Eye (tissue), 1 donor: ENCODE measurements at regions not wholly inside any gene's neighbourhood (a gene's known extent, or its start where the extent isn't known, plus 50 kb on each side); places are given as distances from the start of the nearest gene placed in this dataset.

Source experiments
- DNase-seq: peaks from one replicate; pipeline ENCODE4 v3.0.0-alpha.2; 2015

DNA sequence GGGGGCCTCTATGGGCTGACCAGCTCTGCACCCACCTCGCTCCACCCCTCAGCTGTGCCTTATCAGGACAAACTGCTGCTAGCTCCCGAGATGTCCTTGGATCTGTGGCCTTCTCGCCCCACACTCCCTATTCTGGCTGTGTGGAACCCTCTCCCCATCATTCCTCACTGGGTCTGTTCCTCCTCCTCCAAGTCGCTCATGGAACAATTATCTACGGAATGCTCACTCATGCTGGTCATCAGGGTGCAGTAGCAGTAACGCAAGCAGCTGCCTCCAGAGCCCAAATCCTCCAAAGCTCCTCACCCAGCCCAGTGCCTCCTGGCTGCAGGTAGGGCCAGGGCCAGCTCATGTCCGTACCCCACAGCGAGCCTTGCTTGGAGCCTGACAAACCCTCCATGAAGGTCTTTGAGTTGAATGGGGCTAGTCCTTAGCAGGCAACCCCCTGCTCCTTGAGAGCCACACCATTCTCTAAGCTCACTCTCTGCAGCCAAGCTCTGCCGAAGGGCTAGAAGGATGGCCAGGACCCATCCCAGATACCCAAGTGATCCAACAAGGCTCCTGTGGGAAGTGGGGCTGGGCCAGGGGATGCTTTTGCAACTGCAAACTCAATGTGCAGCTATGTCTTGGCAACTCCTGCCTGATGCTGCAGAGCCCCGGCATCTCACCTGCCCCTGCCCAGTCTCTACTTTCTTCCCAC lies 977.8 kb downstream of the TBC1D22A start:
- DNase-seq = no peak

GRCh38 chr22:47739291-47740015 lies 977.0 kb downstream of the TBC1D22A start:
- DNase-seq = peak; percentile 37

- no peak for DNase-seq
Measured at GRCh38 chr22:47738472-47739013, 976.1 kb downstream of the TBC1D22A start.

DNA sequence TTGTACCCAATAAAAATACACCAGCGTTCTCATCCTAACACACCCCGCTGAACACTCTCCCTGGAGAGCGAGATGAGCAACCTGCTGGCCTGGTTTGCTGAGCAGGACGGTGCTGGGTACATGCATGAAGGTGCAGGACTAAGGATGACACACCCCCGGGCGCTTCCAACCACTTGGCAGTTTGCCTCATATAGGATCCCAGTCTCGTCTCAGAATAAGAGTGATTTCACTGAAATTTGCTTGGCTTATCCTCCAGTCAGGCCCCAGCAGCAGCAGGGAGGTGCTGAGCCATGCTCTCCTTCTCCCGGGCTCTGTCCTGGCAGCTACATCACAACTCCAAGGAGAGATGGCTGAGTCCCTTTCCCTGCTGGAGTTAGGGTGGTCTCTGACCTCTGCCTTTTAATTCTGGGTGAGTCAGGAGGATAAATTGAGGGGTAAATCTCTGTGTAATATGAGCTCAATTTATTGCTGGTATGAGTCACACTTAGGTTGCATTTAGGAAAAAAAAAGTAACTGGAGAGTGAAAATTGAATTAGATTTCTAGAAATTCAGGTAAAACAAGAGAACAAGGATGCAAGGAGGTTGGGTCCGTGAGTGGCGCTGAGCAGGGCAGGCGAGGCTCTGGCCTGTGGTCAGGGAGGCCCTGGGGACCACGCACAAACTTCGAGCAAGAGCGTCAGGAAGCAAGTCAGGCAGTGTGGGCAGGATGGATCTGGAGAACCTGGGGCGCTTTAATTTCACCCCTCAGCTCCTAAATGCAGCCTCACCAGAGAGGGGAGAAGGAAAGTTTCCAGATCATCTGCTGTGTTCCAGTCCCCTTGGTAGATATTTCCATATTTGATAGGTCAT lies 974.0 kb downstream of the TBC1D22A start:
- DNase-seq = no peak

DNA sequence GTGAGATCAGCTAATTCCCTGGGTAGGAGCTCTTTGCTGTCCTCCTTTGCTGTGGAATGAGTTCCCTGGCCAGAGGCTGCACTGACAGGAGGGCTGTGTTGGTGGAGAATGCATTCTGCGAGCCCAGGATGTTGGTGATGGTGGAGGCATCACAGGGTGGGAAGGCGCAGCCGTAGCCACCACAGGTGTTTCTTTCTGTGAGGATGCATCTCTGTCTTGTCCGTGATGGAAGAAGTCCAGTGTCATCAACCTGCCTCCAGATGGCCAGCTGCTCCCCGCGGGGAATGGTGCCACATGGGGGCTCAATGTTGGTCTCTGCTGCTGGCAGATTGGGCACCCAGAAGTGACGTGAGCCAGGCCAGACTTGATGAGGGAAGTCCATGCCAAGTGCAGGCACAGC lies 972.1 kb downstream of the TBC1D22A start:
- no peak for DNase-seq

DNA sequence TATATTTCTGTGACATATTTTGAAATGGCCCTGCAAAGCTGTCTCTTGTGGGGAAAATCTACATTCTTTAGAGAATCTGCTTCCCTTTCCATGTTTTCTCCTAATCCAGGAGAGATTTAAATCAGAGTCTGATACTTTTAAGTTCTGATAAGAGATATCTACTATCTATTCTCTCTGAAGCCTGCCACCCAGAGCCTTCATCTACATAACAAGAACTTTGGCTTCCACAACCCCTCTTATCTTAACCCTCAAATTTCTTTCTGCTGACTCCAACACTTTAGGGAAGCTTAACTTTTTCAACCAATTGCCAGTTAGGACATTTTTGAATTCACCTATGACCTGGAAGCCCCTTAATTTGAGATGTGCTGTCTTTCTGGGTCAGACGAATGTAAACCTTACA lies 965.2 kb downstream of the TBC1D22A start:
- no peak for DNase-seq

GRCh38 chr22:47724751-47725150 lies 962.3 kb downstream of the TBC1D22A start:
- no peak for DNase-seq

- no peak for DNase-seq
Measured at GRCh38 chr22:47724030-47724429, 961.6 kb downstream of the TBC1D22A start.

DNA sequence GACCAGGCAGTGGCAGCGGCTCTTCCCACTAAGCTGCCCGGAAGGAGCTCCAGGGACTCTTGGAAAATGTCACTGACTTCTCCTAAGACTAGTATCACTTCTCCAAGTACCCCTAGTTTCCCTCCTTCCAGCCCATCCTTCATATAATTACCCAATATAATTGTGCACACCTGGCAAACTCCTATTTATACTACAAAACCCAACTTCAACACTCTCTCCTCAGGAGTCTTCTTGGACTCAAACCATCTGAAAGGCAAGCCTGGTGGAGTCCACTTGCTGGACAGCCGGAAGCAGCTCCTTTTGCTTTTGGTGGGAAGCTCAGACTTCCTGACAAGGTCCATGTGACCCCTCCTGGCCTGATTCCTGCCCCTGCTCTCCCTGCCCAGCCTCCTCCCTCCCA lies 955.9 kb downstream of the TBC1D22A start:
- no peak for DNase-seq

DNA sequence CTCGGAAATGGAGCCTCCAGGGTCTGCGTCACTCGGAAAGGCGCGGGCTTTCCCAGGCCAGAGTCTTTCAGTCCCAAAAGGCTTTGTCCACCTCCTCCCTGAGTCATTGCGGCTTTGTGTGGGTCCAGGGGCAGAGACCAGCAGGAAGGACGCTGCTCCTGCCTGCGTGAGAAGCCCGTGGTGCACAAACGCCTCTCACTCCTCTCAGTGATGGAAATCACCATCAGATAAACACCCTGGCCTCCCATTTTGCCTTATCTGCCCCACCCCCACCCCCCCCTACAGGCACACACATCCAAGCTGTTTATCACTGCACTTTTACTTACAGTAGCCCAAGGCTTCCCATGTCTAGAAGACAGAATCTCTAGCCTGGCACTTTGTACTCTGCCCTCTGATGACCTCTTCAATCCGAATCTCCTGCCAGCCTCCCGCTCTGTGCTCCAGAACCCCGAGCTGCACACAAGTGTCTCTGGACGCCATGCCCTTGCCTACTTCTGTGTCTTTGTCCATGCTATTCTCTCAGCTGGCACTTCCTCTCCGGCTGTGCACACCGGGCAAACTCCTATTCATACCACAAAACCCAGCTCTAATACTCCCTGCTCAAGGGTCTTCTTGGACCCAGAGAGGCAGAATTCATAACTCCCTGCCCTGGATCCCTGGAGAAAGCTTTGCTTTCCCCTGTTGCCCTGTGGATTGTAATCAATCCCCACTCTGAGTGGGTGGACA lies 954.6 kb downstream of the TBC1D22A start:
- no peak for DNase-seq

DNA sequence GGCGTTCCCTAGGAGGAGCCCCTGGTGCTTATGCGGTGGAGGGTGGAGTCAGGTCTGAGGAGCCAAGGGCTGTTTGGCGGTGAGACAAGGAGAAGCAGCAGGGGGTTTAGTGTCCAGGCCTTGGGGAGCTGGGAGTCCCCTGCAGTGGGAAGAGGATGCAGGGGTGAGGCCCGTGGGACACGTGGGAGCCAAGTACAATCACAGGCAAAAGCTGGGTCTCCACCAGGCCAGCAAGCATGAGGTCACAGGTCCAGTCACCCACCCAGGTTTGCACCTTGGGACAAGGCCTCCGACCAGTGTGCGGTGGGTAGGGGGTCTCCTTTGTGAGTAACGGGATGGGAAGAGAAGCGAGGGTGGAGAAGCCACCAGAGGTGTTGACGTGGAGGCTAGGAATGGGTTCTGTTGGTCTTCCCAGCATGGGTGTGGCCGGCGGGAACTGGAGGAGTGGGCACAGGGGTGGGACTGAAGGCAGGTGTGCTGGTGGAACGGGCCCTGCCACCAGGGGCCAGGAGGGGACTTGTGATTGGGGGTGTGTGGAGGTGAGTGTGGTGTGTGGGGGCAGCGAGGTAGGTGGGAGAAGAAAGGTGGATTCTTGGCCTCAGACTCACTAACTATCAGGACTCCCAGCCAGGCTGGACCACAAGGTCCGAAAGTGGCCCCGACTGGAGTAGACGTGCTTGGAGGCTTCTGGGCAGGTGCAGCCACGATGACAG lies 953.6 kb downstream of the TBC1D22A start:
- no peak for DNase-seq

GRCh38 chr22:47713941-47714340 lies 951.5 kb downstream of the TBC1D22A start:
- DNase-seq = peak; percentile 18

- no peak for DNase-seq
Measured at GRCh38 chr22:47710135-47710534, 947.7 kb downstream of the TBC1D22A start.

DNA sequence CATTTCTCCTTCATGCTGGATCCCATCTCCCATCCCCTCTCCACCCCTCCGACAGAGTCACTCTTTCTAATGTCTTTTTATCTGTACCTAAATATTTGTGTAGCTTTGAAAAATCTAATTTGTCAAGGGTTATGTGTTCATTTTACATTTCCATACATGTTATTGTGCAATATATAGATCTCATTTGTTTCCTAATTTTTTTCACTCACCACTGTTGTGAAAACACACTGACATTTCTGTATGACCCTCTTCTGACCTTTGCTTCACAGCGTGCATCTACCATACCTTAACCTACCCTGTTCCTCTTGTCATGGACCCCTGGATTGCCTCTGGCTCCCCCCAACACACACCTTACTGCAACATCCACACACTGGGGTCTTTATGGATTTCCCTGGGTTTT lies 942.9 kb downstream of the TBC1D22A start:
- DNase-seq = no peak

DNA sequence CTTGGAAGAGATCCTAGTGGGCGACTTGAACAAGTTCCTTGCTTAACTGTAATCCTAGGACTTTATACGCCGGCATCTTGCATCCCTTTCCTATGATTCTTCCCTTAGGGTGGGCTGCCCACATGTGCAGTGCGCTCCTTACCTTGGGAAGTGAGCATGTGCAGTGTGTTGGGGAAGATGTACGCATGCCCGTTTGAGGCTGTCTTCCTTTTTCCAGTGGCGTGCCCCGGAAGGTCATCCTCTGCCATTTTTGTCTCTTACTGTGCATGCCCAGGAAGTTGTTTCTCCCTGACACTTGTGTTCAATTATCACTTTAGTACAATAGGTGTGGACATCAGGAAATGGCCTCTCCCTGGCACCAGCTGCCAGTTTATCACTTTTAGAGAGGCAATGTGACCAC lies 936.5 kb downstream of the TBC1D22A start:
- no peak for DNase-seq

DNA sequence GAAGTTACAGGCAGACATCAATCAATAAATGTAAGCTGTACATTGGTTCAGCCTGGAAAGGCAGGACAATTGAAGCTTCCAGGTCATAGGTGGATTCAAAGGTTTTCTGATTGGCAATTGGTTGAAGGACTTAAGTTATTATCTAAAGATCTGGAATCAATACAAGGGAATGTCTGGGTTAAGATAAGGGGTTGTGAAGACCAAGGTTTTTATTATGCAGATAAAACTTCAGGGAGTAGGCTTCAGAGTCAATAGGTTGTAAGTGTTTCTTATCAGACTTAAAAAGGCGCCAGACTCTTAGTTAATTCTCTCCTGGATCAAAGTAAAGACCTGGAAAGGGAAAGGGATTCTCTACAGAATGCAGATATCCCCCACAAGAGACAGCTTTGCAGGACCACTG lies 935.4 kb downstream of the TBC1D22A start:
- no peak for DNase-seq

DNA sequence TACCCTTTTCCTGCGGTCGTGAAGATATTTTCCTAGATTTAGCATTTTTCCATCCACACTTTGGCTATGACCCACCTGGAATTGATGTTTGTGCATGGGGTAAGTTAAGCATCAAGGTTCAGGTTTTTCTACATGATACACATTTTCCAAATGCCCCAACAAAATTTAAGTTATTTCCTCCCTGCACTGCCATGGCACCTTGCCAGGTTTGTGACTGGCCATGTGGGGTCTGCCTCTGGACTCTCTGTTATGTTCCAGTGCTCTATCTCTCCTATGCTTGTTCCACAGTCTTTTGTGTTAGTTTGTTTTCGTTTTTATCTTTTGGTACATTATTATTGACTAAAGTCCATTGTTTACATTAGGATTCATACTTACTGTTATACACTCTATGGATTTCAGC lies 934.3 kb downstream of the TBC1D22A start:
- no peak for DNase-seq

DNA sequence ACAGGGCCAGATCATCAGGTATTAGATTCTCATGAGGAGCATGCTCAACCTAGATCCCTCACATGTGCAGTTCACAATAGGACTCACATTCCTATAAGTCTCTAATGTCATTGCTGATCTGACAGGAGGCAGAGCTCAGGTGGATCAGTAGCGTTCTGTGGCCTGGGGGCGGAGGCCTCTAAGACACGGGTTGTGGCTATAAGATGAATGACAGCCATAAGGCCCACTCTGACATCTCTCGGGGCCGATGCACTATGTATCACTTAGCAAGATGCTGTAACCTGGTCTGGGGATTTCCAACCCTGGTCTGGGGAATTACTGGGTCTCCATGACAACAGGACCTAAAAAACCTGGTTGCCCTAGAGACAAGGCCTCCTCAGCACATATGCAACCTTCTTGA lies 932.7 kb downstream of the TBC1D22A start:
- no peak for DNase-seq

GRCh38 chr22:47694536-47695130 lies 932.2 kb downstream of the TBC1D22A start:
- no peak for DNase-seq

DNA sequence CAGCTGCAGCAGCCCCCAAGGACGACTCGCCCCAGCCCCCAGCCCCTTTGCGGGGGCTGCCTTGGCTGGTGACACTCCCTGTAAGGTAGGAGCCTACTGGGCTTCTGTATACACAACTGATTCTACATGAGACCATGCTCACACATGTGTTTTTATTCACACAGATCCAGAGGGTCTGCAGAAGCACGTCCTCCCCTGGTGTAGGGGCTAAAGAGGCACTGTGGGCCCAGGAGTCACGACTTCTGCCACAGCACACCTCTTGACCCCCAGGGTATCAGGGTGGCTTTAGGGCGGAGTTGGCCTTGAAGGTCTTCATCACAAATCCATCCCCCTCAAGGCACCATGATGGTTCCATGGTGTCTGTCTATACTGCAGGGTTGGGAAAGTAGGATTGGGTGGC lies 931.2 kb downstream of the TBC1D22A start:
- DNase-seq = no peak

DNA sequence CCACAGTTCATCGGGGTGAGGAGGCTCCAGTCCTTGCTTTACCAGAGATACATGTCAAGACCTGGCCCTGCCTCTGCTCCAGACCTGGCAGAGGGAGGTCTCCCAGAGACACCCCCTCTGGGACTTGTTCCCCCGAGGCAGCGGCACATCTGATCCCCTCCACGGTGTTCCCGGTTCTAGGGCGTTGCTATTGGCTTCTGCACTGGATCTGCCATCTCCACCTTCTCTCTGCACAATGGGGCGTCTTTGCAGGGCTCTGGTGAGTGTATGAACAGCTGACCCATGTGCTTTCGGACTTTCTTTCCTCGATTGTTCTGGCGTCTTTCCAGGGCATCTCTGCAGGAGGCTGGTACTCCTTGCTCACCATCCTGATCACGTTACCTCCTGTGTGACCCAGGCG lies 930.4 kb downstream of the TBC1D22A start:
- DNase-seq = no peak
